Astrocyte (in vitro differentiated cells and primary cell): ENCODE measurements at regions not wholly inside any gene's neighbourhood (a gene's known extent, or its start where the extent isn't known, plus 50 kb on each side); places are given as distances from the start of the nearest gene placed in this dataset.

Experiments
- CTCF ChIP-seq: IDR thresholded peaks from 2 replicates; pipeline ENCODE4 v1.5.1; 2011; ENCODE audit warnings: low read depth, mild to moderate bottlenecking, inconsistent platforms, low read length, moderate library complexity; ENCODE audit not compliant: insufficient read depth
- EZH2 ChIP-seq: IDR thresholded peaks from 2 replicates; pipeline ENCODE4 v1.6.1; 2012; ENCODE audit warnings: mild to moderate bottlenecking, low read length, inconsistent platforms; ENCODE audit not compliant: insufficient read depth

- TF ChIP-seq CTCF (no peak), EZH2 (no peak)
Measured at GRCh38 chr4:54901202-54901601, 224.2 kb downstream of the KDR start.
